Suppressor macrophage treated with lipopolysaccharide for 4 hours (primary cell): ENCODE measurements at regions not wholly inside any gene's neighbourhood (a gene's known extent, or its start where the extent isn't known, plus 50 kb on each side); places are given as distances from the start of the nearest gene placed in this dataset.

Experiments
- DNase-seq: peaks from one replicate; pipeline ENCODE4 v3.0.0-alpha.2; 2020

- peak; percentile 76 for DNase-seq
Observed at GRCh38 chr3:34260271-34261000, 462.0 kb downstream of the PDCD6IP start.

- DNase-seq, result peak; percentile 18
Observed at GRCh38 chr3:34261001-34261385, 462.6 kb downstream of the PDCD6IP start.

GRCh38 chr3:34263101-34263621, 464.7 kb downstream of the PDCD6IP start:
- no peak for DNase-seq

- peak; percentile 65 for DNase-seq
Observed at GRCh38 chr3:34264337-34265041, 466.1 kb downstream of the PDCD6IP start.

GRCh38 chr3:34267088-34267487, 468.7 kb downstream of the PDCD6IP start:
- DNase-seq, result no peak

- DNase-seq, result peak; percentile 35
Observed at GRCh38 chr3:34268032-34268709, 469.7 kb downstream of the PDCD6IP start.

- DNase-seq, result no peak
Observed at GRCh38 chr3:34275811-34276210, 477.4 kb downstream of the PDCD6IP start.

- no peak for DNase-seq
Observed at GRCh38 chr3:34276342-34276741, 477.9 kb downstream of the PDCD6IP start.

- no peak for DNase-seq
Observed at GRCh38 chr3:34277110-34277509, 478.7 kb downstream of the PDCD6IP start.

- peak; percentile 16 for DNase-seq
Observed at GRCh38 chr3:34279901-34280300, 481.5 kb downstream of the PDCD6IP start.

- no peak for DNase-seq
Observed at GRCh38 chr3:34283751-34284150, 485.3 kb downstream of the PDCD6IP start.

GRCh38 chr3:34284959-34285826, 486.8 kb downstream of the PDCD6IP start:
- DNase-seq, result no peak

GRCh38 chr3:34285827-34286188, 487.4 kb downstream of the PDCD6IP start:
- DNase-seq, result no peak

GRCh38 chr3:34292605-34293300, 494.3 kb downstream of the PDCD6IP start:
- DNase-seq, result no peak

- no peak for DNase-seq
Observed at GRCh38 chr3:34294240-34294639, 495.8 kb downstream of the PDCD6IP start.

GRCh38 chr3:34296796-34297195, 498.4 kb downstream of the PDCD6IP start:
- no peak for DNase-seq

- DNase-seq, result no peak
Observed at GRCh38 chr3:34298653-34299052, 500.2 kb downstream of the PDCD6IP start.

GRCh38 chr3:34300621-34301020, 502.2 kb downstream of the PDCD6IP start:
- no peak for DNase-seq

- DNase-seq, result no peak
Observed at GRCh38 chr3:34301313-34301712, 502.9 kb downstream of the PDCD6IP start.

- no peak for DNase-seq
Observed at GRCh38 chr3:34305266-34305665, 506.8 kb downstream of the PDCD6IP start.

- DNase-seq, result no peak
Observed at GRCh38 chr3:34312684-34313083, 514.3 kb downstream of the PDCD6IP start.

- no peak for DNase-seq
Observed at GRCh38 chr3:34319881-34320280, 521.5 kb downstream of the PDCD6IP start.
